Calu3 (cell line): ENCODE measurements at regions not wholly inside any gene's neighbourhood (a gene's known extent, or its start where the extent isn't known, plus 50 kb on each side); places are given as distances from the start of the nearest gene placed in this dataset.

Experiments
- BruUV-seq: library from RNA; stranded (reverse); fragments of 400-500 nt; replicated peaks from 2 replicates; lab custom pipeline; 2021; lab: Mats Ljungman, UMichigan
- CTCF ChIA-PET: fragments of 300-600 bp; sonication (Branson Sonifier 250); formaldehyde crosslinking; loops from one replicate; lab custom pipeline; 2022; ENCODE audit warnings: antibody characterized with exemption; lab: Charles Lee
- DNase-seq: peaks from one replicate; pipeline ENCODE4 v3.0.0; 2022
- H3K27ac Mint-ChIP-seq: one replicate; pipeline ENCODE4 v1.8.0; 2022; ENCODE audit warnings: mixed read lengths; ENCODE audit not compliant: unreplicated experiment
- H3K27me3 Mint-ChIP-seq: one replicate; pipeline ENCODE4 v1.8.0; 2022; ENCODE audit warnings: mixed read lengths; ENCODE audit not compliant: unreplicated experiment
- H3K36me3 Mint-ChIP-seq: one replicate; pipeline ENCODE4 v1.8.0; 2022; ENCODE audit warnings: mild to moderate bottlenecking, moderate library complexity, mixed read lengths; ENCODE audit not compliant: insufficient read depth, unreplicated experiment
- H3K4me1 Mint-ChIP-seq: one replicate; pipeline ENCODE4 v1.8.0; 2022; ENCODE audit warnings: mild to moderate bottlenecking, low read depth, mixed read lengths; ENCODE audit not compliant: unreplicated experiment
- H3K4me3 Mint-ChIP-seq: one replicate; pipeline ENCODE4 v1.8.0; 2022; ENCODE audit warnings: mild to moderate bottlenecking, low read depth, moderate library complexity, mixed read lengths; ENCODE audit not compliant: unreplicated experiment
- H3K9me3 Mint-ChIP-seq: one replicate; pipeline ENCODE4 v1.8.0; 2022; ENCODE audit warnings: low read depth, mixed read lengths; ENCODE audit not compliant: unreplicated experiment
- intact Hi-C: fragments of 100-400 bp; cut with micrococcal nuclease; formaldehyde crosslinking; loops from one replicate; pipeline ENCODE4 v1.10.0; 2022; ENCODE audit not compliant: unreplicated experiment
- TF ChIP-seq, protein P1 (sequence below): fragments of 200-600 bp; IDR thresholded peaks from one replicate; pipeline ENCODE4 v1.8.0; 2022; ENCODE audit warnings: antibody characterized with exemption; ENCODE audit not compliant: unreplicated experiment

DNA sequence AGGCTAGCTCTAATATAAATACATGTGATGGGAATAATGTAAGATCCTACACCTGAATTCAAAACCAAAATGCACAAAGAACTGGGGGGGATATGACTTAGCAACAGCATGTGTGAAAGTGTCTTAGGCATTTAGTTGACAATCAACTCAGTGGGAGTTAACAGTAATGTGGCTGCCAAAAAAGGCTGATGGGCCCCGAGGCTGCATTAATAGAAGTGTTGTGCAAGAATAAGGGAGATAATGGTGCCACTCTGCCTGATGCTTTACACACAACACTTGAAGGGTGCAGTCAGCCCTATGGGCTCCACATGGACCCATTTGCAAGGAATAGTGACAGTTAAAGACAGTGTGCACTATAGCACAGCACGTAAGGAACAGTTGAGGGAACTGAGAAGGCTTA lies 649.4 kb upstream of the ZEB2 start:
- no peaks in the 10 kb centered on the region for H3K27me3 Mint-ChIP-seq
- no peaks in the 10 kb centered on the region for H3K9me3 Mint-ChIP-seq
- TF ChIP-seq, protein P1, sequence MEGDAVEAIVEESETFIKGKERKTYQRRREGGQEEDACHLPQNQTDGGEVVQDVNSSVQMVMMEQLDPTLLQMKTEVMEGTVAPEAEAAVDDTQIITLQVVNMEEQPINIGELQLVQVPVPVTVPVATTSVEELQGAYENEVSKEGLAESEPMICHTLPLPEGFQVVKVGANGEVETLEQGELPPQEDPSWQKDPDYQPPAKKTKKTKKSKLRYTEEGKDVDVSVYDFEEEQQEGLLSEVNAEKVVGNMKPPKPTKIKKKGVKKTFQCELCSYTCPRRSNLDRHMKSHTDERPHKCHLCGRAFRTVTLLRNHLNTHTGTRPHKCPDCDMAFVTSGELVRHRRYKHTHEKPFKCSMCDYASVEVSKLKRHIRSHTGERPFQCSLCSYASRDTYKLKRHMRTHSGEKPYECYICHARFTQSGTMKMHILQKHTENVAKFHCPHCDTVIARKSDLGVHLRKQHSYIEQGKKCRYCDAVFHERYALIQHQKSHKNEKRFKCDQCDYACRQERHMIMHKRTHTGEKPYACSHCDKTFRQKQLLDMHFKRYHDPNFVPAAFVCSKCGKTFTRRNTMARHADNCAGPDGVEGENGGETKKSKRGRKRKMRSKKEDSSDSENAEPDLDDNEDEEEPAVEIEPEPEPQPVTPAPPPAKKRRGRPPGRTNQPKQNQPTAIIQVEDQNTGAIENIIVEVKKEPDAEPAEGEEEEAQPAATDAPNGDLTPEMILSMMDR: no peak
- H3K4me3 Mint-ChIP-seq: no peak overlapping the region
- H3K4me1 Mint-ChIP-seq: no peaks in the 10 kb centered on the region
- H3K36me3 Mint-ChIP-seq: no peaks in the 10 kb centered on the region
- intact Hi-C loops: no loop called here
- no TSS peak for BruUV-seq
- no peak overlapping the region for H3K27ac Mint-ChIP-seq
- no peak for DNase-seq
- CTCF ChIA-PET: interaction anchor here (0.6 kb wide), 1 partner anchor 856 kb away, joined by 3 read pairs; no protein-coding TSS in a partner anchor

DNA sequence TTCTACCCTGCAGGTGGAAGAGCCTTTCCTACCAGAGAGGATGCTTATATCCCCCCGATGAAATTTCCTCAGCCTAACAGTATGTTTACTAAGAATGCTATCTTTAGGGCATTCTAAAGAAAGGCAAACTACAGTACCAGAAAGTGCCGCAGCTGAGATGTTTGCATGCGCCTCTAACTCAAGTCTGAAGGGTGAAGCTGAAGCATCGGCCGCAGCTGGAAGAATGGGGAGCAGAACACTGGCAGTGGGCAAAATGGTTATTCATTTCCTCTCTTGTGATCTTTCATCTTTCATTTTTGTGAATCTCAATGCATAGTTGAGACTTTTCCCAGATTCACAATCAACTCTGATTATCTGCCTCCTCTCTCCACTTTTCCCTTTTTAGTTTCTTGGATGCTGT lies 648.2 kb upstream of the ZEB2 start:
- H3K4me1 Mint-ChIP-seq: no peaks in the 10 kb centered on the region
- H3K4me3 Mint-ChIP-seq: no peak overlapping the region
- DNase-seq: no peak
- H3K27me3 Mint-ChIP-seq: no peaks in the 10 kb centered on the region
- BruUV-seq: no TSS peak
- CTCF ChIA-PET: no interaction called here
- intact Hi-C loops: no loop called here
- TF ChIP-seq, protein P1: no peak
- H3K36me3 Mint-ChIP-seq: no peaks in the 10 kb centered on the region
- H3K27ac Mint-ChIP-seq: no peak overlapping the region
- no peaks in the 10 kb centered on the region for H3K9me3 Mint-ChIP-seq

GRCh38 chr2:145166731-145167302 lies 646.9 kb upstream of the ZEB2 start:
- no peak overlapping the region for H3K27ac Mint-ChIP-seq
- H3K4me1 Mint-ChIP-seq: no peaks in the 10 kb centered on the region
- BruUV-seq: no TSS peak
- no peaks in the 10 kb centered on the region for H3K27me3 Mint-ChIP-seq
- TF ChIP-seq, protein P1: no peak
- H3K9me3 Mint-ChIP-seq: no peaks in the 10 kb centered on the region
- CTCF ChIA-PET: no interaction called here
- no peak for DNase-seq
- no peak overlapping the region for H3K4me3 Mint-ChIP-seq
- intact Hi-C loops: no loop called here
- no peaks in the 10 kb centered on the region for H3K36me3 Mint-ChIP-seq

GRCh38 chr2:145161656-145162055 lies 641.7 kb upstream of the ZEB2 start:
- DNase-seq: no peak
- Mint-ChIP-seq H3K9me3 (no peaks in the 10 kb centered on the region), H3K36me3 (no peaks in the 10 kb centered on the region), H3K27me3 (no peaks in the 10 kb centered on the region), H3K4me1 (no peaks in the 10 kb centered on the region), H3K27ac (no peak overlapping the region), H3K4me3 (no peak overlapping the region)
- TF ChIP-seq, protein P1: no peak
- BruUV-seq: no TSS peak
- CTCF ChIA-PET: no interaction called here
- intact Hi-C loops: no loop called here
